ENCODE measurements at regions not wholly inside any gene's neighbourhood (a gene's known extent, or its start where the extent isn't known, plus 50 kb on each side); places are given as distances from the start of the nearest gene placed in this dataset.

DNA sequence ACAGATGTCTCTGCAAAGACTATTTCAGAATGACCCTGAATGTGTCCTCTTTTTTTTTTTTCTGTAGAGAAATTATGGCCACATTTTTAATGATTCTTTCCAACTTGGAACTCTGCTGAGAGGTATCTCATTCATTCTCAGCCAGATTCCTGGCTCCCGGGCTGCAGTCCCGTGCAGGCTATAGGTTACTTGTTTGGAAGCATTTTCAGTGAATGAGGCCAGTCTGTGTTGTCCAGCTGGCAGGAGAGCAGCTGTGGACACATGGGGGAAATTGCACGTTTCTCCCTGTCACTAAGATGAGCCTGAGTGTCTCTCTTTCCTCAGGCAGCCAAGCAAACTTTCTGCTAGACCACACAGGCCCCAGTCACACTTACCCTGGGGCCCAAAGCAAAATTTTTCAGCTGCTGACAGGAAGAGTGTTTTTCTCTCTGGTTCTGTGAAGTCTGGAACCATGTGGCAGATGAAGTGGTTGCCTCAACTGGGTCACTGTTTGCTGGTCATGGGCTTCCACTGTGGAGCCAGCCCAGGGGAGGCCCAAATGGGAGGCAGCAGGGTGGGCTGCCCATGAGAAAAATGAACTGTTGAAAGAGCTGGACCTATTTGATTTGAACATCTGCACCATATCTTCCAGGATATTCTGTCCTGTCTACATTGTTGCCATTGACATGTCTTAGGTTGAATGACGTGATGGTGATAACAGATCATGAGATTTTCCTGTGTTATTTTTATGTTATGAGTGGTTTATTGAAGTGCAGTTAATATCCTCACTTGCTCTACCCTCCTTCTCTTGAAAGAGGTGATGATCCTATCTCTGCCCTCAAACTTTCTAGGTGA is 431.2 kb downstream of the LPIN1 start:
- DNase-seq: no peak

- no peak for DNase-seq
These were observed 432.1 kb downstream of the LPIN1 start for GRCh38 chr2:12178289-12179080.

DNA sequence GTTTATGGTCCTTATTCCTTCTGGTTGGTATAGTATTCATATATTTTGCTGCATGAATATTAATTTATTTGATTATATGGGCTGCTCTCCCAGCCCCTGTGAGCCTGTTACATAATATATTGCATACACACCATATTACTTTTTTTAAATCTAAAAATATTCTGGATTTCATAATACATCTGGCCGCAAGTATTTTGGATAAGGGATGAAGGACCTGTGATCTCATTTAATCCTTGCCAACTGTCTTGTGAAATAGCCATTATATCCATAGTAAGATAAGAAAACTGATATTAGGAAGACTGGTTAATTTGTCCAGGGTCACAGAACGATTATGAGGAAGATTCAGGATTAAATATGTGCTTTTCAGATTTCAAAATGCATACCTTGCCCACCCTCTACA is 433.6 kb downstream of the LPIN1 start:
- DNase-seq: no peak

- no peak for DNase-seq
These were observed 436.7 kb downstream of the LPIN1 start for GRCh38 chr2:12183032-12183645.

- no peak for DNase-seq
These were observed 446.3 kb downstream of the LPIN1 start for GRCh38 chr2:12192762-12193161.

GRCh38 chr2:12194968-12195367 is 448.5 kb downstream of the LPIN1 start:
- no peak for DNase-seq

DNA sequence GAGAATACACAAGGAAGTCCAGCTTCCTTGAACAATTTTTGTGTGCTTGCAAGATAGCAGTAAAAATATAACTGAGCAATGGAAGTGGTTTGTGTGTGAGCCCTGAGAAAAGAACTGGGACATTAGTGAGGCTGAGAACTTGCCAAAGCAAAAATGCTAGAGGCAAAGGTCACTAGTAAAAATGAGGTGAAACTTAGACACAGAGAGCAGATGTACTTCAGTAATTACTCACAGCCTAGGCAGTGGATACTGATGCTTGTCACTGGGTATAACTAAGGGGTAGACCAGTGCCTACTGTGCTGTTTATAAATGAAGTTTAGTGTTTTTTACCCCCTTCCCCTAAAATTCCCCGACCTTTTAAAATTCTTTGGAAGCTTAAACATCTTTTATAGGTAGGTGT is 450.1 kb downstream of the LPIN1 start:
- DNase-seq: no peak

- DNase-seq: no peak
These were observed 450.7 kb downstream of the LPIN1 start for GRCh38 chr2:12197133-12197532.

GRCh38 chr2:12199491-12200211 is 453.2 kb downstream of the LPIN1 start:
- DNase-seq: no peak

DNA sequence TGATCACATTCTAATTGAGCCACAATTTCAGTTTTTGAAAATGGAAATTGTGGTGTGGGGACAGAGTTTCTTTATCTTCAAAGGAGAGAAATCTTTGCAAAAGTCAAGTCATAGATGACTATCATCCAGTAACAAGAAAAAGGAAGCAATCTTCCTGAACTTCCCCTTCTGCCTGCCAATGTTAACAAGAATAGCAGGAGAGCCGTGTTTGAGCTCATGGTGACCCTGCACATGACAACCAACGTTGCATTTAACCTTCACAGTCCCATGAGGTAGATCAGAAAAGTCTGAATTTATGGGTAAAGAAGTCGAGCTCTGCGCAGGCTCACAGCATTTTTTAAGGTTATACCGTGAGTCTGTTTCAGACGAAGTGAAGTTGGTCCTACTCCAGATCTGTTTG is 454.9 kb downstream of the LPIN1 start:
- no peak for DNase-seq

DNA sequence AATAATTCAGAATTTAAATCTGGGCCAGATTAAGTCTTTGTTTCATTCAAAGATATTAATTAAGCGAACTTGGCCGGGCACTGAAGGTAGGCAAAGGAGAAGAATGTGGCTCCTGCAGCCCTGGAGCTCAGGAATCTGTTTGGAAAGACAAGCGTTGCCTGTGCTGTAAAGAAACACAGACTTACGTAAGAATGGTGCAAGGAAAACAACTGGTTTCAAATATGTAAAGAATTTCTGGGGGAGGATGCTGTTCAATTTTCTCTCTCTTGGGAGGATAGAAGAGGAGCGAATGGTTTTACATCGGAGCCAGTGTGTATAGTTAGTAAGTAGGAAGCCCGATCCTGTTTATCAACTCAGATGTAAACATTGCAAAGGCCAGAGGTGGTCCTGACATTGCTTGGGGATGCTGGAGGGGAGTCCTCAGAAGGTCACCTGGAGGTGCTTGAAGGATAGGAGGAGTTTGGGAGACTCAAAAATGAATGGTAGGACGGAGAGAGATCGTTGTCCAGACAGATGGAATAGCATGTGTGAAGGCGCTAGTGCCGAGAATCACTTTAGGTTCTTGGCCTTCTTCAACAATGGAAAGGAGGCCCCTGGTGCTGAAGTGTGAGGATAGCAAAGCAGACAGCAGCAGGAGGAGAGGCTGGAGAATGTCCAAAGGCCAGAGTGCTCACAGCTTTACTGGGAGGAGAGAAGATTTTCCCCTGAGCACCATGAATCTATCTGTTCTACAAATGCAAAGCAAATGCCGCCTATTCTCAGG is 456.1 kb downstream of the LPIN1 start:
- DNase-seq: no peak

DNA sequence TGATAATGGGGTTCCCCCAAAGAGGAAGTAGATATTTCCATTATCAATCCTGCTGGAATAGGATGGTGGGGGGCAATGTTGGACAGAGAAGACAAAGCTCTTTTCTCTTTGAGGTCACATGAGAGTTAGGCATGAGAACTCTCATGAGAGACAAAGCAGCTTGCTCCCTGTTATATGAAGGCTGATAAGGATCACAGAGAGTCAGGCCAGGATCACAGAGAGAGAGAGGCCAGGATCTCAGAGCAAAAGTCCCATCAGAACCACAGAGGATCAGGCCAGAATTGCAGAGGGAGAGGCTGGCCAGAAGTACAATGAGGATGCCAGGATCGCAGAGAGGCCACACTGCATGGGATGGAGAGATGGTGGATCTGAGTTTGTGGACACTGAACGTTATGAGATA is 457.1 kb downstream of the LPIN1 start:
- no peak for DNase-seq

DNA sequence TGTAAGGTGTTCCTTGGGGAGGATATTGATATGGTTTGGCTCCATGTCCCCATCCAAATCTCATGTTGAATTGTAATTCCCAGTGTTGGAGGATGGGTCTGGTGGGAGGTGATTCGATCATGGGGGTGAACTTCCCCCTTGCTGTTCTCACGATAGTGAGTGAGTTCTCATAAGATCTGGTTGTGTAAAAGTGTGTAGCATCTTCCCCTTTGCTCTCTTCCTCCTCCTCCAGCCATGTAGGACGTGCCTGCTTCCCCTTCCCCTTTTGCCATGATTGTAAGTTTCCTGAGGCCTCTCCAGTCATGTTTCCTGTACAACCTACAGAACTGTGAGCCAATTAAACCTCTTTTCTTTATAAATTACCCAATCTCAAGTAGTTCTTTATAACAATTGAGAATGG is 458.7 kb downstream of the LPIN1 start:
- DNase-seq: no peak

DNA sequence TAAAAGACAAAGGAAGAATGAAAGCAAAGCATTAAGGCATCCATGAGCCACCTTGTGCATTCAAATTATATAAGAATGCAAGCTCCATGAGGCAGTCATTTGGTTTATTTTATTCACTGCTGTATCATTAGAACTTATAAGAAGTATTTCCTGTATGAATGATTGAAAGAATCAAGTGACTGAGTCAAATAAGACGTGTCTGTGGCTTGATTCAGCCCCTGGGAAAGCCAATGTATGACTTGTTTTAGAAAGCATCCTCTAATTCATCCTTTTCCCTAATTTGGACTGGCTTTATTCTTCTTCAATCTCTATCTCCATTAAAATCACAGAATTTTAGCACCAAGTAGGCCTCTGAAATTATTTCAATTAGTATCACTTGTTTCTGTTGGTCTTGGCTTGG is 461.1 kb downstream of the LPIN1 start:
- DNase-seq: no peak

- no peak for DNase-seq
These were observed 463.8 kb downstream of the LPIN1 start for GRCh38 chr2:12210016-12210933.

DNA sequence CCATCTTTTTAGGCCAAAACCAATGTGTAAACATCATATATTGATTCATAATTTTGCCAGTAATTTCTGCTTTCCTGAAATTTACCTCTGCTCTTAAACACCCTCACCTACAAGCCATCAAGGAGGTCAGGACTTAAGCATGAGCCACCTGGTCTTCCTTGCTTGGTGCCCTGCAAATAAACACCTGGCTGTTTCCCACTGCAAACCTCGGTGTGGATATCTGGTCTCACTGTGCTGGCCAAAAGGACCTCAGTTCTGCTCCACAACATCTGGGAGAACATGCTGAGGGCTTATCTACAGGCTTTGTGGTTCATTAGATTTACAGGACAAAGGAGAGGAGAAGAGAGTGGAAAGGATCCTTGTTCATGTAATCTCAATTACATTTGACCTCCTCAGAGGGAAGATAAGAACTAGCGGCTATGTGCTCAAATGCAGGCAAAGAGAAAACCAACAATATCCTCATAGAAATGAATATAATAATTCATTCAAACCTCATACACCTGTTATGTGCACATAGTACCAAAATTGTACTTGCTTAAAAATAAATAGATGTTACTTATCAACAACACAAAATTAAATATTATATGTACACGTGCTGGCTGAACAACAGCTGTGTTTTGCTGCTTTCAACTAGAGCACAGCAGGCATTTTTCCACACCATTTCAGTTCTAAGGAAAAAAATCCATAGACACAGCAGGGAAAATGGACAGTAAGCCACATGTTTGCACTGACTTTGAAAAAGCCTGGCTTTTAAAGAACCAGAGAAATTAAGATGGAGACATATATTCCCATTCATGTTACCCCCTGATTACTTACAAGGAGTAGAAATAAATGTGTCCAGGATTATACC is 465.1 kb downstream of the LPIN1 start:
- no peak for DNase-seq

DNA sequence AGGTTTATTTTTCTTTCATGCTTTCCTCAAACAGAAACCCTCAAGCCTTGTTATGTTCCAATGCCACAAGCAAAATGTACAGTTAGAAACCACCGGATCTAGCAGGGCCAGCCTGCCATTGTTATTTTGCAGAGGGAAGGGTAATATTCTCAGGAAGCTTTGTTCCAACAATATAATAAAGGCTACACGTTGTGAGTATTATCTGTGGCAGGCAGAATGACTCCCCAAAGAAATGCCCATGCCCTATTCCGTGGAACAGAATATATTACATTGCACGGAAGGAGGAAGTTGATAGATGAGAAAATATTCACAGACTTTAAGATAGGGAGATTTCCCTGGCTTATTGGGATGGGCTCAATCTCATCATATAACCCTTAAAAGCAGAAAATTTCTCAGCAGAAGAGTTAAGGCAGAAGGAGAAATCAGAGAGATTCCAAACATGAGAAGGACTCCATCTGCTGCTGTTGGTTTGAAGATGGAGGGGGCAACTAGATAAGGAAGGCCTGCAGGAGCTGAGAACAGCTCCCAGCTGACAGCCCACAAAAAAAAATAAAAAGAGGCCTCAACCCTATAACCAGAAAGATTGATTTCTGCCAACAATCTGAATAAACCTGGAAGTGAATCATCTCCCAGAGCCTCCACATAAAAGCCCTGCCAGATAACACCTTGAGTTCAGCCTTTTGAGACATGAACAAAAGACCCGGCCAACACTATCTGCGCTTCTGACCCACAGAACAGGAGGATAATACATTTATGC is 466.6 kb downstream of the LPIN1 start:
- DNase-seq: no peak

DNA sequence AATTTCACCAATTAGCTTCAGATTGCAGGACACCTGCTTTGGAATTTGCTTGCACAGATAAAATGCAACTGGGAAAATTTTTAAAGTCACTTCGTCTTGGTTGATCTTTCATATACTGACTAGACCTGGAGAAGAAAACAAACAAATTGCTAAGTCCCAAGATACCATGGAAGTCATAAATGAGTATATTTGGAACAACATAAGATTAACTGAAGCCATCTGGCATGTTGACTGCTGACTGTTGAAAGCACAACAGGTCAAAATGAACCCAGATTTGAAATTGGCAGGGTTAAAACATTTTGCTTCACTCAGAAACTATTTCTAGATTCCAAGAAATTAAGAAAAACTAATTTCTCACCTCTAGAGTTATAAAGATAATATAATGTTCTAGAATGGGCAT is 470.7 kb downstream of the LPIN1 start:
- DNase-seq: no peak

GRCh38 chr2:12219761-12220160 is 473.3 kb downstream of the LPIN1 start:
- DNase-seq: no peak

- no peak for DNase-seq
These were observed 475.2 kb downstream of the LPIN1 start for GRCh38 chr2:12221584-12221983.
